OCI-LY7 (cell line): ENCODE measurements at regions not wholly inside any gene's neighbourhood (a gene's known extent, or its start where the extent isn't known, plus 50 kb on each side); places are given as distances from the start of the nearest gene placed in this dataset.

ENCODE experiments used
- EZH2phosphoT487 ChIP-seq: fragments of 200-600 bp; sonication (generic); IDR thresholded peaks from 2 replicates; pipeline ENCODE4 v1.6.1; 2018; ENCODE audit warnings: low read depth, borderline replicate concordance, mild to moderate bottlenecking, mixed run types, antibody characterized with exemption, low read length, moderate library complexity, mixed read lengths
- TF ChIP-seq, protein P1 (sequence below): fragments of 200-600 bp; sonication (generic); conservative IDR thresholded peaks from 2 replicates; pipeline ENCODE4 v1.5.1; 2014; ENCODE audit warnings: mild to moderate bottlenecking, antibody characterized with exemption, low read length, moderate library complexity, mixed read lengths

DNA sequence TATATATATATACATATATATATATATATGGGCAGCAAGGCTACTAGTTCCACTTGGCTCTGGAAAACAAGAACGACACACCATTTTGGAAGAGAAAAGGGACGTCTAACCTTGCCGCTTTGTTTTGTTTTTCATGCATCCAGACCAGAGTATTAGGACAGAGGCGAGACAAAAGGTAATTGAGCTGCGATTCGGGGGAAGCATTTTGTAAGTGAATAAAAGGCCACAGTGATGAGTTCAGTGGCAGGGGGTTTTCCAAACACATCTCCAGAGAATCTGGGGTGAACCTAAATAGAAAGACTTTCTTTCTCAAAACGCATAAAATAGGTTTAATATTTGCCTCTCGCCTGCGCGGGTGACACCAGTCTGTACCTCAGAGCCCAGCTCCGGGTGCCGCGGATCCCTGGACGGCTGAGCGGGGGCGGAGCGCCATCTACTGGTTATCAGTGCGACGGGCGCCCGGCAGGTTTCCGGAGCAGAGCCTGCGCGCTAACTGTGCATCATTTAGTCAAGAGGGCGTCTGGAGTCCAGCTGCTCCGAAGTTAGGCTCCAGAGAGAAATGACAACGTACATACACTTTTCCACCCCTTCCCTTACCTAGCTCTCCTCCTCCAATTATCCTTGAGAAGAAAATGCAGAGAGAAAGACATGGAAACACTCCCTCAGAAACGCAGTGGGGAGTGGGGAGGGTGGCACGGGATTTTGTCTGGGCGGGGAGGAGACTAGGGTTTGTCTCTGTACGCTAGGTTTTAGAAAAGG is 262.3 kb downstream of the TBC1D4 start:
- TF ChIP-seq, protein P1, sequence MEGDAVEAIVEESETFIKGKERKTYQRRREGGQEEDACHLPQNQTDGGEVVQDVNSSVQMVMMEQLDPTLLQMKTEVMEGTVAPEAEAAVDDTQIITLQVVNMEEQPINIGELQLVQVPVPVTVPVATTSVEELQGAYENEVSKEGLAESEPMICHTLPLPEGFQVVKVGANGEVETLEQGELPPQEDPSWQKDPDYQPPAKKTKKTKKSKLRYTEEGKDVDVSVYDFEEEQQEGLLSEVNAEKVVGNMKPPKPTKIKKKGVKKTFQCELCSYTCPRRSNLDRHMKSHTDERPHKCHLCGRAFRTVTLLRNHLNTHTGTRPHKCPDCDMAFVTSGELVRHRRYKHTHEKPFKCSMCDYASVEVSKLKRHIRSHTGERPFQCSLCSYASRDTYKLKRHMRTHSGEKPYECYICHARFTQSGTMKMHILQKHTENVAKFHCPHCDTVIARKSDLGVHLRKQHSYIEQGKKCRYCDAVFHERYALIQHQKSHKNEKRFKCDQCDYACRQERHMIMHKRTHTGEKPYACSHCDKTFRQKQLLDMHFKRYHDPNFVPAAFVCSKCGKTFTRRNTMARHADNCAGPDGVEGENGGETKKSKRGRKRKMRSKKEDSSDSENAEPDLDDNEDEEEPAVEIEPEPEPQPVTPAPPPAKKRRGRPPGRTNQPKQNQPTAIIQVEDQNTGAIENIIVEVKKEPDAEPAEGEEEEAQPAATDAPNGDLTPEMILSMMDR, result peak; percentile 97
- TF ChIP-seq EZH2phosphoT487, result no peak
